Stomach (tissue), 8 donors: ENCODE measurements at regions not wholly inside any gene's neighbourhood (a gene's known extent, or its start where the extent isn't known, plus 50 kb on each side); places are given as distances from the start of the nearest gene placed in this dataset.

Experiments used
- DNase-seq, 2 donors: peaks; one replicate each; pipeline versions ENCODE4 v3.0.0 to v3.0.0-alpha.2; 2013 to 2019
- H3K27ac ChIP-seq, 5 donors: fragments of 200-600 bp in 4 of 5; sonication (generic) in 4 of 5; one replicate each; pipeline ENCODE4 v1.5.1; 2013 to 2019; ENCODE audit warnings: mild to moderate bottlenecking in 1 of 5, moderate library complexity in 1 of 5
- H3K27me3 ChIP-seq, 3 donors: fragments of 200-600 bp; sonication (generic); one replicate each; pipeline ENCODE4 v1.5.1; 2017 to 2019; ENCODE audit warnings: mixed run types in 1 of 3
- H3K36me3 ChIP-seq, 4 donors: fragments of 200-600 bp; sonication (generic); 1 replicate in 3 of 4; 2 replicates in 1 of 4; pipeline ENCODE4 v1.5.1; 2016 to 2019
- H3K4me1 ChIP-seq, 4 donors: fragments of 200-600 bp; sonication (generic); one replicate each; pipeline ENCODE4 v1.5.1; 2016 to 2019
- H3K4me3 ChIP-seq, 4 donors: fragments of 200-600 bp; sonication (generic) in 3 of 4; one replicate each; pipeline ENCODE4 v1.5.1; 2016 to 2019; ENCODE audit warnings: mild to moderate bottlenecking in 1 of 4
- H3K9me3 ChIP-seq, 4 donors: fragments of 200-600 bp; sonication (generic); one replicate each; pipeline ENCODE4 v1.5.1; 2016 to 2019
- EP300 ChIP-seq: sonication (generic); formaldehyde crosslinking; IDR thresholded peaks from one replicate; pipeline ENCODE4 v1.6.1; 2017; ENCODE audit warnings: antibody characterized with exemption
- POLR2A ChIP-seq, 4 donors: fragments of 450-650 bp; IDR thresholded peaks; one replicate each; pipeline ENCODE4 v1.6.1; 2016; ENCODE audit warnings: antibody characterized with exemption in 4 of 4, control low read depth in 2 of 4, mild to moderate bottlenecking in 1 of 4, moderate library complexity in 1 of 4
- POLR2AphosphoS5 ChIP-seq, 3 donors: sonication (generic); formaldehyde crosslinking; IDR thresholded peaks; one replicate each; pipeline ENCODE4 v1.6.1; 2016; ENCODE audit warnings: antibody characterized with exemption in 3 of 3
- WGBS, 5 donors: extraction: QIAGEN DNeasy Blood & Tissue Kit in 3 of 5; methylation state at CpG; one replicate each; pipeline versions ENCODE4 v1.1.5 to v1.1.7; 2013 to 2018; 5-methylcytosine and 5-hydroxymethylcytosine counted together
- intact Hi-C: fragments of 100-400 bp; cut with DNase I; formaldehyde crosslinking; loops from one replicate; pipeline ENCODE4 v1.15.1; 2023; ENCODE audit warnings: low total_unique reads
- TF ChIP-seq, protein P1 (sequence below), 7 experiments: fragments of 450-650 bp in 4 of 7; fragments of 200-600 bp in 3 of 7; sonication (generic) in 3 of 7; IDR thresholded peaks; one replicate each; pipeline ENCODE4 v1.5.1; 2016 to 2019; ENCODE audit warnings: antibody characterized with exemption in 7 of 7, control low read depth in 2 of 7, mild to moderate bottlenecking in 1 of 7
- donor health status: healthy with polysubstance abuse.
- donor health status: Bipolar disorder and iron deficiency.
- donor health status: healthy.

GRCh38 chr16:17691106-17691898, 220.5 kb upstream of the XYLT1 start:
- Histone ChIP-seq H3K27ac (no peak overlapping the region), H3K9me3 (no peaks in the 10 kb centered on the region), H3K27me3 (no peaks in the 10 kb centered on the region), H3K36me3 (no peaks in the 10 kb centered on the region), H3K4me3 (no peak overlapping the region), H3K4me1 (no peaks in the 10 kb centered on the region)
- peak in 1 of 2 donors; percentile 3 for DNase-seq
- WGBS, 5 donors, result 54 to 80% (median 66%) methylated on average over 7 of the region's 7 CpGs
- TF ChIP-seq POLR2AphosphoS5 (IDR thresholded peaks at IDR 0.05) (no peak), POLR2A (IDR thresholded peaks at IDR 0.05) (no peak), EP300 (no peak)
- TF ChIP-seq, protein P1, sequence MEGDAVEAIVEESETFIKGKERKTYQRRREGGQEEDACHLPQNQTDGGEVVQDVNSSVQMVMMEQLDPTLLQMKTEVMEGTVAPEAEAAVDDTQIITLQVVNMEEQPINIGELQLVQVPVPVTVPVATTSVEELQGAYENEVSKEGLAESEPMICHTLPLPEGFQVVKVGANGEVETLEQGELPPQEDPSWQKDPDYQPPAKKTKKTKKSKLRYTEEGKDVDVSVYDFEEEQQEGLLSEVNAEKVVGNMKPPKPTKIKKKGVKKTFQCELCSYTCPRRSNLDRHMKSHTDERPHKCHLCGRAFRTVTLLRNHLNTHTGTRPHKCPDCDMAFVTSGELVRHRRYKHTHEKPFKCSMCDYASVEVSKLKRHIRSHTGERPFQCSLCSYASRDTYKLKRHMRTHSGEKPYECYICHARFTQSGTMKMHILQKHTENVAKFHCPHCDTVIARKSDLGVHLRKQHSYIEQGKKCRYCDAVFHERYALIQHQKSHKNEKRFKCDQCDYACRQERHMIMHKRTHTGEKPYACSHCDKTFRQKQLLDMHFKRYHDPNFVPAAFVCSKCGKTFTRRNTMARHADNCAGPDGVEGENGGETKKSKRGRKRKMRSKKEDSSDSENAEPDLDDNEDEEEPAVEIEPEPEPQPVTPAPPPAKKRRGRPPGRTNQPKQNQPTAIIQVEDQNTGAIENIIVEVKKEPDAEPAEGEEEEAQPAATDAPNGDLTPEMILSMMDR (IDR thresholded peaks at IDR 0.05), result no peak
- intact Hi-C loops, result no loop called here

DNA sequence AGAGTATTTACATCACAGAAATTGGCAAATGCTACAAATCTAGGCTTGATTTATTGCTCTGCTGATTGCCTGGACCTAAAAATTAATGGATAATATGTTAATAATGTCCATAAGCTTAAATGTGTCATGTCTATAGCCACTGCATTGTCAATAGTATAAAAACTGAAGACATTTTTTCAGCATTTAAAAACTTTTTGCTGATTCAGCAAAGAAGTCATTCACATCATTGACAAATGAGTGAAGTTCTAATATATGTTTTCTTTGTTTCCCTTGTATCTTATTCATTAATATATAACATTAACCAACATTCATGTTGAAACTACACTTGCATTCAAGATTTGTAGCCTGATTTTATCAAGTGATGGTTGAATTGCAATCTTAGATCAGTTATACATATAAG, 214.7 kb upstream of the XYLT1 start:
- DNase-seq, result no peak
- intact Hi-C loops, result no loop called here
- no peaks in the 10 kb centered on the region for H3K27me3 ChIP-seq
- no peaks in the 10 kb centered on the region for H3K4me1 ChIP-seq
- no peaks in the 10 kb centered on the region for H3K36me3 ChIP-seq
- no peak for TF ChIP-seq POLR2AphosphoS5 (IDR thresholded peaks at IDR 0.05)
- TF ChIP-seq, protein P1 (IDR thresholded peaks at IDR 0.05), result no peak
- H3K4me3 ChIP-seq, result no peak overlapping the region
- H3K9me3 ChIP-seq, result no peaks in the 10 kb centered on the region
- no peak overlapping the region for H3K27ac ChIP-seq

GRCh38 chr16:17683281-17683680, 212.5 kb upstream of the XYLT1 start:
- peaks cover 0 to 10% (median 2%) of the 10 kb centered on the region in 4 donors for H3K9me3 ChIP-seq
- TF ChIP-seq EP300 (no peak), POLR2AphosphoS5 (IDR thresholded peaks at IDR 0.05) (no peak), POLR2A (IDR thresholded peaks at IDR 0.05) (no peak)
- TF ChIP-seq, protein P1 (IDR thresholded peaks at IDR 0.05), result no peak
- no peak overlapping the region for H3K27ac ChIP-seq
- no peaks in the 10 kb centered on the region for H3K4me1 ChIP-seq
- intact Hi-C loops, result no loop called here
- no peak overlapping the region for H3K4me3 ChIP-seq
- no peak for DNase-seq
- WGBS, 5 donors, result 72 to 78% (median 75%) methylated on average over 3 of the region's 3 CpGs
- no peaks in the 10 kb centered on the region for H3K27me3 ChIP-seq
- no peaks in the 10 kb centered on the region for H3K36me3 ChIP-seq

DNA sequence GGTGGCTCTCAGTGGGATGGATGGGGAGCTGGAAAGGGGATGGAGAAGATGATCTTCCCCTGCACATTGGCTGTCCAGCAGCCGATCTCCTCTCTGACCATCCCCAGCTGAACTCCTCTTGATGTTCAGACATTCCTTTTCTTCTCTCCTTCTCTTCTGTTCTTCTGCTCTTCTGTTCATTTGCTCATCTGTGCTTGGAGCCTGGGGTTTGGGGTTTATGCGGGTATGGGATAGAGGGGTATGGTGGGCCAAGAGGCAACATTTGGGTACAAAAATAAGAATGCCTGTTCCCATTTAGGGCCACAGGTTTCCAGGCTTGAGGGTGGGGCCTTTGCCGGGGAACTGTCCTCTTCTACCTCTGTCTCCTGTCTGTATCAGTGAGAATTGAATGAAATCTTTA, 205.4 kb upstream of the XYLT1 start:
- Histone ChIP-seq H3K4me3 (no peak overlapping the region), H3K27me3 (no peaks in the 10 kb centered on the region), H3K36me3 (no peaks in the 10 kb centered on the region), H3K9me3 (peaks cover 0 to 10% (median 2%) of the 10 kb centered on the region in 4 donors), H3K27ac (no peak overlapping the region), H3K4me1 (no peaks in the 10 kb centered on the region)
- no peak for DNase-seq
- WGBS, 5 donors, result 89 to 100% (median 94%) methylated on average over 3 of the region's 3 CpGs
- intact Hi-C loops, result no loop called here
- no peak for TF ChIP-seq POLR2AphosphoS5 (IDR thresholded peaks at IDR 0.05)
- TF ChIP-seq POLR2A (IDR thresholded peaks at IDR 0.05), result no peak
- TF ChIP-seq, protein P1 (IDR thresholded peaks at IDR 0.05), result no peak
- no peak for TF ChIP-seq EP300
